ENCODE measurements at regions not wholly inside any gene's neighbourhood (a gene's known extent, or its start where the extent isn't known, plus 50 kb on each side); places are given as distances from the start of the nearest gene placed in this dataset.
"Not testable (repeated sequence)": the region's sequence is repeated elsewhere in the genome, so short reads cannot be mapped to it uniquely, and the experiment has no call there.

- DNase-seq: no peak
Observed at GRCh38 chr18:56436651-56437050, 201.7 kb downstream of the TXNL1 start.

GRCh38 chr18:56433919-56434318 lies 204.5 kb downstream of the TXNL1 start:
- no peak for DNase-seq

- DNase-seq: no peak
Observed at GRCh38 chr18:56431551-56431950, 206.8 kb downstream of the TXNL1 start.

GRCh38 chr18:56423626-56424025 lies 214.8 kb downstream of the TXNL1 start:
- DNase-seq: no peak

- DNase-seq: no peak
Observed at GRCh38 chr18:56421647-56422046, 216.7 kb downstream of the TXNL1 start.

- not testable (repeated sequence) for DNase-seq
Observed at GRCh38 chr18:56420868-56421267, 217.5 kb downstream of the TXNL1 start.

GRCh38 chr18:56414357-56414756 lies 224.0 kb downstream of the TXNL1 start:
- DNase-seq: no peak

GRCh38 chr18:56413862-56414261 lies 224.5 kb downstream of the TXNL1 start:
- no peak for DNase-seq

GRCh38 chr18:56412951-56413350 lies 225.4 kb downstream of the TXNL1 start:
- no peak for DNase-seq

GRCh38 chr18:56409736-56410135 lies 228.7 kb downstream of the TXNL1 start:
- DNase-seq: no peak

- DNase-seq: no peak
Observed at GRCh38 chr18:56407646-56408180, 230.7 kb downstream of the TXNL1 start.

- DNase-seq: no peak
Observed at GRCh38 chr18:56402872-56403516, 235.4 kb downstream of the TXNL1 start.

- DNase-seq: no peak
Observed at GRCh38 chr18:56393870-56394269, 244.5 kb downstream of the TXNL1 start.

GRCh38 chr18:56391931-56392590 lies 246.3 kb downstream of the TXNL1 start:
- DNase-seq: no peak

- DNase-seq: no peak
Observed at GRCh38 chr18:56390626-56391025, 247.8 kb downstream of the TXNL1 start.

- no peak for DNase-seq
Observed at GRCh38 chr18:56389190-56389589, 249.2 kb downstream of the TXNL1 start.

- no peak for DNase-seq
Observed at GRCh38 chr18:56388571-56388970, 249.8 kb downstream of the TXNL1 start.

- no peak for DNase-seq
Observed at GRCh38 chr18:56386856-56387255, 251.5 kb downstream of the TXNL1 start.

- DNase-seq: no peak
Observed at GRCh38 chr18:56383349-56383748, 255.0 kb downstream of the TXNL1 start.

GRCh38 chr18:56382541-56382940 lies 255.9 kb downstream of the TXNL1 start:
- DNase-seq: no peak

GRCh38 chr18:56381196-56381595 lies 257.2 kb downstream of the TXNL1 start:
- DNase-seq: no peak

- no peak for DNase-seq
Observed at GRCh38 chr18:56380685-56381084, 257.7 kb downstream of the TXNL1 start.

- DNase-seq: no peak
Observed at GRCh38 chr18:56379256-56379655, 259.1 kb downstream of the TXNL1 start.

GRCh38 chr18:56377231-56377630 lies 261.2 kb downstream of the TXNL1 start:
- DNase-seq: no peak
